ENCODE measurements at regions not wholly inside any gene's neighbourhood (a gene's known extent, or its start where the extent isn't known, plus 50 kb on each side); places are given as distances from the start of the nearest gene placed in this dataset.

GRCh38 chr4:181966104-181966551 lies 277.1 kb upstream of the TENM3 start:
- DNase-seq: peak; percentile 92

DNA sequence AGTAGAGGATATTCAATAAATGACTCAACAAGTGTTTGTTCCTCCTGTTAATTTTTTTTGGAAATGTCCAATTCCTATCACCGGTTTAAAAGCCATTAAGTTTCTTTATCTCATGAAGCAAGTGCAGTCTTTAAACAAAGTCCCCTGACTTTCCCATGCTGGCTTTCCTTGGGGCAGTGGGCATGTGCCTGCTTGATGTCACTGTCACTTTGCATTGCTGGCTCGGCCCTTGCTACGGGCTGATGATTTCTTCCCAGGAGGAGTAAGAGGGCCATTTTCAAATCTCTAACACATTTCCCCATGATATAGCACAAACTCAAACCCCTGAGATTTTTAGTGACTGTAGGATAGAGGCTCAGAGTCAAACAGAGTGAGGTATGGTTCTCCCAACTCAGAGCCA lies 275.8 kb upstream of the TENM3 start:
- no peak for DNase-seq

- peak; percentile 85 for DNase-seq
These were observed 274.8 kb upstream of the TENM3 start for GRCh38 chr4:181968371-181968770.

- DNase-seq: no peak
These were observed 274.1 kb upstream of the TENM3 start for GRCh38 chr4:181969151-181969550.

GRCh38 chr4:181970366-181970765 lies 272.8 kb upstream of the TENM3 start:
- no peak for DNase-seq

DNA sequence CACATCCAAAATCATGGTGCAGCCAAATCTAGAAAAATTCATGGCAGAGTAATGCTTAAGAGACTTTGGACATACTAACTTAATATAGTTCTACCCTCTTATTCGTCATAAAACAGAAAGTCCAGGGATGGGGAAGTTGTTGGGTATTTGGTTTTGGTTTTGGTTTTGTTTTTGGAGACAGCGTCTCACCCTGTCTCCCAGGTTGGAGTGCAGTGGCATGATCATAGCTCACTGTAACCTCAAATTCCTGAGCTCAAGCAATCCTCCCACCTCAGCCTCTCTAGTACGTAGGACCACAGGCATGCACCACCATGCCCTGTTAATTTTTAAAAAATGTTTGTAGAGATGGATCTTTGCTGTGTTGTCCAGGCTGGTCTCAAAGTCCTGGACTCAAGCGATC lies 271.8 kb upstream of the TENM3 start:
- no peak for DNase-seq

- DNase-seq: peak; percentile 36
These were observed 271.2 kb upstream of the TENM3 start for GRCh38 chr4:181971973-181972372.

DNA sequence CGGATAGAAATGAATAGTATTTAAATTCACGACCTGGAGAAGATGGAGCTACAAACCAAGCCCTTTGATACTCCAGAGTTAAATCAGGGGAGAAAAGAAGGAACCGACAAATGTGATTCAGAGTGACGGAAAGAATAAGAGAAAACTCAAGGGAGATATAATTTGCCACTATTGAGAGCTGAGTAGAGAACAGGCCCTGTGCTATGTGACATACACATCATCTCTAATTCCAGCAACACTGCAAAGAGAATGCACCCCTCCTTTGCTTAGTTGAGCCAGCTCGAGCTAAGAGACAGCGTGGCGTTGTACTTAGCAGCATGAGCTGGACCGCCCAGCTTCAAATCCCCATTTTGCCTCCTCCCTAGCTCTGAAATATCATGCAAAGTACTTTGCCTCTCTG lies 266.4 kb upstream of the TENM3 start:
- DNase-seq: no peak

- DNase-seq: no peak
These were observed 260.8 kb upstream of the TENM3 start for GRCh38 chr4:181982437-181982836.

DNA sequence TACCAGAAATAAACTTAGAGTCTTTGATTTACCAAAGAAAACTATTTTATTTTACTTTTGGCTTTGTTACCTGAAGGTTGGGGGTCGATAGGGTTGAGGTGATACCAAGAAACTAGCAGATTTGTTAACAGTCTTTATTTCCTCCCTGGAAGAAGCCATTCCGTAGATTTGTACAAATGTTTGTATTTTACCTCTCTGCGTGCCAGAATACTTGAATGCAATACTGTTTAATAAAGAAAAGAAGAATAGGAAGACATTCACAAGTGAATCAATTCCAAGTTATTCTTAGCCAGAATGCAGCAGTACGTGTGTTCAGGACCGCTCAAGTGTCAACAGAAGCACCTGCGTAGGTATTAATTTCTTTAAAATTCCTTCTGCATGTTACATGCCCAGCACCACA lies 260.3 kb upstream of the TENM3 start:
- DNase-seq: no peak

- no peak for DNase-seq
These were observed 255.8 kb upstream of the TENM3 start for GRCh38 chr4:181987392-181987791.

DNA sequence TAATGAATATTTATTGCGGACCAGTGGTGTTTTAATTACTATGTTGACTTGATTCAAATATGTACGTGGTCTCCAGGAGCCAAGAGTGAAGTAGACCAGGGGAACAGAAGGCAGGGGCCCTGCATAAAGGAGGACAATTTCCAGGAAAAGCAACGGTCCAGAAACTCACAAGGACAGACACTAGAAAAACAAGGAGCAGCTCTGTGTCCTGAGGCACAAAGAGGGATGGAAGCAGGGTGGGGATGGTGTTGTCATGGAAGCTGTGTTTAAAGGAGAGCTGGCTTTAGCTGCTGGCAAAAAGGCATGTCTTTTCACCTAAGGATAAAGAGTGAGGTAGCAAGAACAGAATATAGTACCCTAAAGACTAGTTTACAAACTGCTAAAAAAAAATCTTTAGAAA lies 254.1 kb upstream of the TENM3 start:
- no peak for DNase-seq

DNA sequence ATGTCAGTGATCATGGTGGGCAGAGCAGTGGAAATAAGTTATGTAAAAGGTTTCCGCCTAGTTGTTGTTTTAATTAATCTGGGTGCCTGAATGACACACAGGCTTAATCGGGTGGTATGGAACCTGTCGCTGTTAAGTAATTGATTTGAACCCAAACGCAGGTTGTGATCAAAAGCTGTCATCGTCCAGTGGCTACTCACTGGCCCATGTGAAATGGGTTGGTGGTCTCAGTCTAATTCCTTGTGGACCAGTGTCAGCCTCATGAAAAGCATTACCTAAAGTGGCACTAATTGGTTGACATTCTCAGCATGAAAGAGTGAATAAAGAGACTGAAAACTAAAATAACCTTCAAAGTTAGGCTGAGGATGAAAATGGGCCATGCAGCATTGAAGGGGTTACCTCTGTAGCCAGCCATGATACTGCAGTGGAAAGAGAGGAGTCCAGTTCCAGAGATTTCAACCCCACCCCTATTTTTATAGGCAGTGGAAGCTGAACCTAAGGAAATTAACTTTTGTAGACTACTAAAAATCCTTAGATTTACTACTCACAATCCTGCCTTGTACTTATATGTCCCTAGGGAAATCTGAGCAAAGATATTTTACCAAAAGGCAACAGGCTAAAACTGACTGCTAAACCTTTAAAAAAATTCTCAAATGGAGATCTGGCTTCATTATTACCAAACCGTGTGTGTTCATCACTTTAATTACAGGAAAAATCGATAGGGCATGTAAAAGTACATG lies 251.7 kb upstream of the TENM3 start:
- no peak for DNase-seq

DNA sequence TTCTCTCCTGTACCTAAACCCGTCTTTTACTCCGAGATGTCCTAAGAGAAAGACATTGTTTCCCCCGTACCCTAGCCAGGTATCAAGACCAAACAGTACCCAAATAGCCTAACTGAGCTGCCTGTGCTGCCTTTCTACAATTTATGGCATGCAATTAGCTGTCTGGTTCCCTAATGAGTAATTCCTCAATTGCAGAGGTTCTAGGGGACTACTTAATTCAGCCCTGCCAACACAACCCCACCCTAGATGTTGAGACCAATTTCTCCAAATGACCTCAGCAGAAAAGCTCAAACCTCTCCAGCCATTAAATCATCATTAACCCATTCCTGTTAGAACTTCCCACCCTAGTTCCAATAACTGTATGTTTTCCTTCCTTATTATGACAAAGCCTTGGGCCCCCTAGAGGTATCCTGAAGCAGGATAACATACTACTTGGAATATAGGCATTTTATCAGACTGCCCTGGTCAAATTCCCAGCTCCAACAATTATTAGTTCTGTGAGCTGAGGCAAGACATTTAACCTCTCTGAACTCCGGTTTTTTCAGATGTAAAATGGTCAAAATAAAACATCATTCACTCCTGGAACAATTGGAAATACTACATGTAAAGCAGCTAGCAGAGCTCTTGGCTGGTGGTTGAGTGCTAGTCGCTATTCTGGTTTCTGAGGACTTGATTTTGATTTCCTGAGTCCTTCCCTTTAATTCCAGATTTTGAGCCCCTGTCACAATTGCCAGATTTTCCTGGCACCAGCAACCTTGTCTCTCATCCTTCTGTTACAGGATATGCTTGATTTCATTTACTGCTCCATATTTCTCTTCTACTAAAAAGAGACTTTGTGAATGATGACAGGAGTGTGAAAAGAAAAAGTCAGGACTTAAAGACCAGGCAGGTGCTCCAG lies 244.6 kb upstream of the TENM3 start:
- DNase-seq: no peak

GRCh38 chr4:182000077-182000476 lies 243.1 kb upstream of the TENM3 start:
- DNase-seq: no peak

DNA sequence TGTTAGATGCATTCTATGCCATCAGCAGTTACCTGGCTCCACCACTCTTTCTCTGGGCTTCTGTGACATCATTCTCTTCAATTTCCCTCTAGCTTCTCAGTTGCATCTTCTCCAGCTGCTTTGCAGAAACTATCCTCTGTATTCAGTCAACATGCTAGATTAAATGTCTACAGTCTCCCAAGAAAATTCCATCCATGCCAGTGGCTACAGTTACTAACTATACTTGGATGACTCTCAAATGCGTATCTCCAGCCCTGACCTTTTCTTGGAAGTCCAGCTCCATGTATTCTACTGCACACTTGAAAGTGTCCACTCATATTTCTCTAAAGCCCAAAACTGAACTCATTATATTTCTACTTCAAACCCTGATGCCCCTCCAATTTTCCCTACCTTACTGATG lies 232.3 kb upstream of the TENM3 start:
- DNase-seq: no peak

GRCh38 chr4:182014164-182014563 lies 229.0 kb upstream of the TENM3 start:
- no peak for DNase-seq

DNA sequence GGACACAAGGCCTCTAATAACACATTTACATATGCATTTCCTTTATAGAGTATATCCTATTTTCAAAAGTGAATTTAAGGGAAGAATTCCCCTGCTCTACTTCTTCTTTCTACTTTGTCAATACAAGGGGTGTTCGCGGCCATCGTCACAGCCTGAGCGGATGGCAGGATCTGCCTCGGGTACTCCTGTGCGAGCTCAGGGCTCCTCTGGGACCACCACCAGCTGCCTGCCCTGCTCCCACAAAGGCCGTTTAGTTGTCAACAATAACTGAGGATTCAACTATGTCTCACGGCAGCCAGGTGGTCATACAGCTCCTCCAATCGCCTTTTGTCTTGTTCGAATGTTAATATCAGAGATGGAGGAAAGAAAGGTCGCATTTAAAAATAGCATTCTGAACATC lies 228.2 kb upstream of the TENM3 start:
- no peak for DNase-seq

- DNase-seq: peak; percentile 36
These were observed 227.3 kb upstream of the TENM3 start for GRCh38 chr4:182015893-182016292.

DNA sequence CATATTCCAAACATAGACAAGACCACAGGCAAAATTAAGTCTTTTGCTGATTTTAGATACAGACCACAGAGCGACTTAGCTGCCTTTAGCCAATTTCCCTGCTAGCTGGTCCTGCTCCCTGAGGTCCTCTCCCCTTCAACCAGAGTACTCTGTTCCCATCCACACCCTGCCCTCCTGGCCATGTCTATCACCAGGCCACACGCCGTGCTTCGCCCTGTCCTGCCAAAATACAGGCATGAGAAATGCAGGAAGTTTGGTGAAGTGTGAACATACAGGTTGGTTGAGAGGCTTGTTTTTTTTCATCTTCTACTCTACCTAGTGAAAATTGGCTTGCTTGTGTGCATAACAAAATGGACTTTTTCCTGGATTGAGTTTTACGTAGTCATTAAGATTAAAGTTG lies 226.2 kb upstream of the TENM3 start:
- DNase-seq: no peak

DNA sequence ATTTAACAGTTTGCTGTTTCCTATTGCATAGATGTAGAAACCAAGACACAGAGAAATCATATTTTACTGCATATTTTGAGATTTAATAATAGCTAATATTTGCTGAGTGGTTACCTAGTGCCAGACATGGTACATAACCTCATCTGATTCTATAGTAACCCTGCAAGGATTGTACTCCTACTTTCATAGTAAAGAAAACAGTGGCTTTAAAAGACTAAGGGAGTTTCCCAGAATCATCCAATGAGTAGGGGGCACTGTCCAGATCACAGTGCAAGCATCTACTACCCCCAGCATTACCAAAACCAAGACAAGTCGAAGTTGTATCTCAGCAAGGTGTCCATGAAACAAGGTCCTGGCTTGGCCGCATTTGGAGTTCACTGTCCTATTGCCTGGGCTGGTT lies 224.5 kb upstream of the TENM3 start:
- DNase-seq: no peak

DNA sequence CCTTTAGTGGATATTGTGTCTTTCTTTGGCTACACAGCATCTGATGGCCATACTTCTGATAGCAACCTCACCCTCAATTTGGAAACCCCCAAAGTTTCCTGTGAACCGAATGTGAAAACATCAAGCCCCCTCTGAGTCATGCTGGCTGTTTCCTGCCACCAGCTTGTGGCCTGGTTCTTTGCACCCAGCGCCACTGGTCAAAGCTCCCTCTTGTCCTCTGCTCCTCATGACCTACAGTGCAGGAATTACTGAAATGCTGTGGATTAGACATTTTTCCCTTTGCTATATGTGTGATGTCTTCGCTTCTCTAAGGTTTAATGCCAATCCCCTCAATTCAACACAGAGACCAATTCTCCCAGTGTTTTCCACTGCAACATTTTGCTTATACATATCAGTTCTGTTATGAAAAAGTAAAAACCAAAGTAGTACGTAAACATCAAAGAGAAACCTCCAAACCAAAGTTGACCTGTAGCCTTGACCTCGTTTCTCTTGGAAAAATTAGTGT lies 224.0 kb upstream of the TENM3 start:
- no peak for DNase-seq

- no peak for DNase-seq
These were observed 220.3 kb upstream of the TENM3 start for GRCh38 chr4:182022909-182023308.

- DNase-seq: no peak
These were observed 219.7 kb upstream of the TENM3 start for GRCh38 chr4:182023469-182023868.
